Spleen (tissue), 11 donors: ENCODE measurements at regions not wholly inside any gene's neighbourhood (a gene's known extent, or its start where the extent isn't known, plus 50 kb on each side); places are given as distances from the start of the nearest gene placed in this dataset.

Experiments
- DNase-seq: peaks from one replicate; pipeline ENCODE4 v3.0.0-alpha.2; 2020
- H3K27ac ChIP-seq, 8 donors: fragments of 200-600 bp; sonication (generic) in 7 of 8; 1 replicate in 4 of 8; 2 replicates in 4 of 8; pipeline versions ENCODE4 v1.5.0 to v1.8.0; 2016 to 2021; ENCODE audit warnings: inconsistent platforms in 4 of 8, mild to moderate bottlenecking in 4 of 8, moderate library complexity in 1 of 8
- H3K27me3 ChIP-seq, 7 donors: fragments of 200-600 bp; sonication (generic) in 6 of 7; replicated peaks in 1 of 7; 1 replicate in 4 of 7; 2 replicates in 3 of 7; pipeline versions ENCODE4 v1.5.0 to v1.8.0; 2016 to 2021; ENCODE audit warnings: inconsistent platforms in 3 of 7, mild to moderate bottlenecking in 1 of 7
- H3K36me3 ChIP-seq, 6 donors: fragments of 200-600 bp; sonication (generic) in 5 of 6; 1 replicate in 4 of 6; 2 replicates in 2 of 6; pipeline versions ENCODE4 v1.5.0 to v1.8.0; 2016 to 2021; ENCODE audit warnings: inconsistent platforms in 2 of 6
- H3K4me1 ChIP-seq, 6 donors: fragments of 200-600 bp; sonication (generic) in 5 of 6; 1 replicate in 3 of 6; 2 replicates in 3 of 6; pipeline versions ENCODE4 v1.5.0 to v1.8.0; 2016 to 2021; ENCODE audit warnings: inconsistent platforms in 3 of 6
- H3K4me3 ChIP-seq, 8 donors: fragments of 200-600 bp; sonication (generic) in 7 of 8; 1 replicate in 4 of 8; 2 replicates in 4 of 8; pipeline versions ENCODE4 v1.5.0 to v1.8.0; 2016 to 2021; ENCODE audit warnings: inconsistent platforms in 4 of 8, mild to moderate bottlenecking in 4 of 8, moderate library complexity in 2 of 8
- H3K9me3 ChIP-seq, 8 donors: fragments of 200-600 bp; sonication (generic) in 7 of 8; 1 replicate in 4 of 8; 2 replicates in 4 of 8; pipeline versions ENCODE4 v1.5.0 to v1.8.0; 2016 to 2021; ENCODE audit warnings: inconsistent platforms in 4 of 8
- CTCF ChIP-seq, 11 experiments: fragments of 200-600 bp in 7 of 11; fragments of 450-650 bp in 4 of 11; sonication (generic) in 4 of 11; IDR thresholded peaks in 8 of 11; conservative IDR thresholded peaks in 3 of 11; 1 replicate in 7 of 11; 2 replicates in 4 of 11; pipeline versions ENCODE4 v1.4.0 to v1.8.0; 2016 to 2021; ENCODE audit warnings: antibody characterized with exemption in 11 of 11, inconsistent platforms in 4 of 11, mild to moderate bottlenecking in 1 of 11
- POLR2A ChIP-seq, 3 donors: fragments of 450-650 bp; IDR thresholded peaks; one replicate each; pipeline ENCODE4 v1.5.1; 2017; ENCODE audit warnings: antibody characterized with exemption in 3 of 3, mild to moderate bottlenecking in 1 of 3
- POLR2AphosphoS5 ChIP-seq, 3 donors: sonication (generic); formaldehyde crosslinking; IDR thresholded peaks; one replicate each; pipeline ENCODE4 v1.5.1; 2017; ENCODE audit warnings: antibody characterized with exemption in 3 of 3
- WGBS, 5 donors: extraction: QIAGEN DNeasy Blood & Tissue Kit in 3 of 5; methylation state at CpG; one replicate each; pipeline versions ENCODE4 v1.1.5 to v1.1.7; 2013 to 2018; 5-methylcytosine and 5-hydroxymethylcytosine counted together
- intact Hi-C: fragments of 100-400 bp; cut with DNase I; formaldehyde crosslinking; loops from one replicate; pipeline ENCODE4 v1.15.0; 2023; ENCODE audit warnings: low total_unique reads
- donor health status: healthy with polysubstance abuse.
- donor health status: DM: no; HTN: no; CAD: no; lungs with moderate emphysema.
- donor health status: DM: no; HTN: no; CAD: no.
- donor health status: Bipolar disorder and iron deficiency.
- donor health status: healthy.
- donor health status: DM: no; HTN: no; CAD: no.
- donor health status: DM: yes; HTN: yes; CAD: no.

- Histone ChIP-seq H3K9me3 (peaks cover 0 to 12% (median 8%) of the 10 kb centered on the region in 8 donors), H3K36me3 (no peaks in the 10 kb centered on the region), H3K27me3 (no peaks in the 10 kb centered on the region), H3K4me1 (no peaks in the 10 kb centered on the region), H3K27ac (no peak overlapping the region), H3K4me3 (no peak overlapping the region)
- intact Hi-C loops, result no loop called here
- DNase-seq, result no peak
- no peak for TF ChIP-seq CTCF (IDR thresholded peaks at IDR 0.05 in 8 of 11, conservative IDR thresholded peaks at IDR 0.05 in 3 of 11)
- no peak for TF ChIP-seq POLR2A (IDR thresholded peaks at IDR 0.05)
- TF ChIP-seq POLR2AphosphoS5 (IDR thresholded peaks at IDR 0.05), result no peak
- WGBS, 5 donors, result 80 to 87% (median 82%) methylated on average over 3 of the region's 3 CpGs
Measured at GRCh38 chr14:87785897-87786296, 207.1 kb downstream of the GALC start.

- no peak overlapping the region for H3K4me3 ChIP-seq
- no peak overlapping the region for H3K27ac ChIP-seq
- no peaks in the 10 kb centered on the region for H3K4me1 ChIP-seq
- no peaks in the 10 kb centered on the region for H3K36me3 ChIP-seq
- H3K27me3 ChIP-seq, result no peaks in the 10 kb centered on the region
- H3K9me3 ChIP-seq, result peaks cover 0 to 18% (median 11%) of the 10 kb centered on the region in 8 donors
- intact Hi-C loops, result no loop called here
- DNase-seq, result no peak
- TF ChIP-seq CTCF (IDR thresholded peaks at IDR 0.05 in 8 of 11, conservative IDR thresholded peaks at IDR 0.05 in 3 of 11), result no peak
- no peak for TF ChIP-seq POLR2AphosphoS5 (IDR thresholded peaks at IDR 0.05)
- no peak for TF ChIP-seq POLR2A (IDR thresholded peaks at IDR 0.05)
- WGBS, 5 donors, result 65 to 75% (median 69%) methylated on average over 1 of the region's 1 CpG
Measured at GRCh38 chr14:87784386-87784785, 208.6 kb downstream of the GALC start.

GRCh38 chr14:87783071-87783470 is 209.9 kb downstream of the GALC start:
- no peak overlapping the region for H3K4me3 ChIP-seq
- peaks cover 0 to 27% (median 11%) of the 10 kb centered on the region in 8 donors for H3K9me3 ChIP-seq
- WGBS, 5 donors, result 71 to 89% (median 85%) methylated on average over 2 of the region's 2 CpGs
- no peak overlapping the region for H3K27ac ChIP-seq
- DNase-seq, result no peak
- TF ChIP-seq POLR2AphosphoS5 (IDR thresholded peaks at IDR 0.05), result no peak
- no peak for TF ChIP-seq POLR2A (IDR thresholded peaks at IDR 0.05)
- no peak for TF ChIP-seq CTCF (IDR thresholded peaks at IDR 0.05 in 8 of 11, conservative IDR thresholded peaks at IDR 0.05 in 3 of 11)
- H3K27me3 ChIP-seq, result no peaks in the 10 kb centered on the region
- H3K36me3 ChIP-seq, result no peaks in the 10 kb centered on the region
- no peaks in the 10 kb centered on the region for H3K4me1 ChIP-seq
- intact Hi-C loops, result no loop called here

- H3K36me3 ChIP-seq, result no peaks in the 10 kb centered on the region
- intact Hi-C loops, result no loop called here
- no peak overlapping the region for H3K27ac ChIP-seq
- no peak overlapping the region for H3K4me3 ChIP-seq
- DNase-seq, result no peak
- no peaks in the 10 kb centered on the region for H3K4me1 ChIP-seq
- peaks cover 0 to 26% (median 6%) of the 10 kb centered on the region in 8 donors for H3K9me3 ChIP-seq
- no peaks in the 10 kb centered on the region for H3K27me3 ChIP-seq
- TF ChIP-seq POLR2AphosphoS5 (IDR thresholded peaks at IDR 0.05), result no peak
- TF ChIP-seq POLR2A (IDR thresholded peaks at IDR 0.05), result no peak
- TF ChIP-seq CTCF (IDR thresholded peaks at IDR 0.05 in 8 of 11, conservative IDR thresholded peaks at IDR 0.05 in 3 of 11), result no peak
- 70 to 77% (median 76%) methylated on average over 7 of the region's 7 CpGs for WGBS, 5 donors
Measured at GRCh38 chr14:87772854-87773253, 220.1 kb downstream of the GALC start.
